Posterior cingulate gyrus (tissue), 11 donors: ENCODE measurements at regions not wholly inside any gene's neighbourhood (a gene's known extent, or its start where the extent isn't known, plus 50 kb on each side); places are given as distances from the start of the nearest gene placed in this dataset.
"Not testable (repeated sequence)": the region's sequence is repeated elsewhere in the genome, so short reads cannot be mapped to it uniquely, and the experiment has no call there.

ENCODE experiments used
- DNase-seq, 10 donors: peaks; one replicate each; pipeline versions ENCODE4 v3.0.0 to v3.0.0-alpha.2; 2020 to 2021; ENCODE audit warnings: mixed read lengths in 3 of 10
- intact Hi-C: fragments of 100-400 bp; cut with DNase I; formaldehyde crosslinking; loops from one replicate; pipeline ENCODE4 v1.15.1; 2023

DNA sequence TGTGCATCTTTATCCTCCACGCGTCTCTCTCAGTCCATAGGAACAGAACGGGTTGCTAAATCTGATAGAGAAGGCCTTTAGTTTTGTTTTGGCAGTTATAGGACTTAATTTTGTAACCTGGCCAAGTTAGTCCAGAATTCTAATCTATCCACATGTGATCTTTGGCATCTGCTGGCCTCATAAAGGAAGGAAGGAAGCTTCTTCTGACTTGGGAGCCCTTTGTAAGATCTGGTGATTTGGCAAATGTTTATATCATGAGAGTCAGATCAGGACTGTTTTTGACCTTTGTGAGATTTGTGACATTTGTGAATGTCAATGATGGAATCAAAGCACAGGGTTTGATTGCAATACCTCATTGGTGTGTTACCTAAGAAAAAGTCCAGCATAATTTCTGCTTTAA lies 96.4 kb upstream of the MTLN start:
- intact Hi-C loops, DNase-seq: not testable (repeated sequence)

GRCh38 chr2:110292807-110293206 lies 80.5 kb upstream of the MTLN start:
- intact Hi-C loops, DNase-seq: not testable (repeated sequence)

DNA sequence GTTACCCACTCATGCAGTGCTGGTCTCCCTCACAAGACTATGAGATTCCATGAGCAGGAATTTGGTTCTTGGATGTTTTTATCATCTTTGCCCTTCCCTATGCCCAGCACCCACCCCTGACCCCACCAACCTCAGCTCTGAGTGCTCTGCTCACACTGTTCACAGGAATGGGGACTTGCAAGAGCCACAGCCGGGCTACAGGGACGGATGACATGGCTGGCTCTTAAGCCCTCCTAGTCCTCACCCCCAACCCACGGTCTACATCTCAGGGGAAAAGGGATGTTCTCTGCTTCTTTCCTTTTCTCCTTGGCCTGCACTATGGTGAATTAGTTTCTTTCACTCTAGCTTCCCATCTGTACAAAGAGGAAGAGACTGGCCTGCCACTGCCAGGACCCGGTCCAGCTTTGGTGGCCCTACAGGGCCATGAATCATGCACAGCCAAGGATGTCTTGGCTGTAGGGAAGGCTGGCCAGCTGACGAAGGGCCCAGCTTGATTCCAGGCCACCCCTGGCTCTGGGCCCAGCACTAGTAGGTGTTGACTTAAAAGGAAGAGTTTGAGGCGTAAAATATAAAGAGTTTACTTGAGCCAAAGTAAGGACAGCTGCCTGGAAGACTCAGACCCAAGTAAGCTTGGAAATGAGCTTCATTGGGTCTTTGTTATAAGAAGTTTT lies 79.7 kb upstream of the MTLN start:
- DNase-seq: peak in 2 of 10 donors; percentile 39 to 77

GRCh38 chr2:110287817-110288216 lies 75.5 kb upstream of the MTLN start:
- not testable (repeated sequence) for DNase-seq

More for the DNA sequence above, 79.7 kb upstream of the MTLN start:
- intact Hi-C loops: not testable (repeated sequence)

DNA sequence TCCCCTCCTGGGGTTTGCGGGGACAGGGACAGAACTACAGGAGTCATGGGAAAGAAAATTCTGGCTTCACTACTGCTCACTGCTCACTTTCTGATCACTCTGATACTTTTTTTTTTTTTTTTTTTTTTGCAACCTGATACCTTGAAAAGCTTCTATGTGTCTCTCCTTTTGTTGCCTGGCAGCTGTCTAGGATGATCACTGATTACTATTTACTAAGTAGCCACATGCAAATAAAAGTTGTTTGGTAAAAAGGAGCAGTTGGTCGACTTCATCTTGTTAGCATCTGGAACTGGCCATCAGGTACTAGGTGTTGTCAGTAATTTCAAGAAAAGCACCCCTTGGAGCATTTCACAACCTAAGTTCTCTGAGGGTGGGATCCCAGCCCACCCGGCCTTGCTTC lies 74.9 kb upstream of the MTLN start:
- DNase-seq, intact Hi-C loops: not testable (repeated sequence)

More at GRCh38 chr2:110287817-110288216, 75.5 kb upstream of the MTLN start:
- intact Hi-C loops: not testable (repeated sequence)

DNA sequence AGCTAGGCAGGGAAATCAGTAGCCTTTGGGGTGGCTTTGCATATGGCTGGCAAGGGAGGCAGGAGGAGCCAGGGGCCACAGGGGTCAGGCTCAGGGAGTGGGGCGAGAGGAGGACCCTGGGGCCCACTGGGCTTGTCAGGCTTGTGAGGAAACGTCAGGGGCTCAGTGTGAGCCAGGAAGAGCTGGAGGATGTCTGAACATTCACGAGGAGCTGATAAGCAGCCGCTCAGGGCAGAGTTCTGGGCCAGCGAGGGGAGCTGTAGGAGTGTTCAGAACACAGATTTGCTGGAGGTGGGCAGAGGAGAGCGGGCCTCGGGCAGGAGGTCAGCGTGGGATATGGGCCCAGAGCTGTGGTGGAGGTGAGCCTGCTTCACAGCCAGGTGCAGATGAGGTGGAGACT lies 72.7 kb upstream of the MTLN start:
- DNase-seq, intact Hi-C loops: not testable (repeated sequence)

GRCh38 chr2:110280804-110281203 lies 68.5 kb upstream of the MTLN start:
- DNase-seq, intact Hi-C loops: not testable (repeated sequence)

DNA sequence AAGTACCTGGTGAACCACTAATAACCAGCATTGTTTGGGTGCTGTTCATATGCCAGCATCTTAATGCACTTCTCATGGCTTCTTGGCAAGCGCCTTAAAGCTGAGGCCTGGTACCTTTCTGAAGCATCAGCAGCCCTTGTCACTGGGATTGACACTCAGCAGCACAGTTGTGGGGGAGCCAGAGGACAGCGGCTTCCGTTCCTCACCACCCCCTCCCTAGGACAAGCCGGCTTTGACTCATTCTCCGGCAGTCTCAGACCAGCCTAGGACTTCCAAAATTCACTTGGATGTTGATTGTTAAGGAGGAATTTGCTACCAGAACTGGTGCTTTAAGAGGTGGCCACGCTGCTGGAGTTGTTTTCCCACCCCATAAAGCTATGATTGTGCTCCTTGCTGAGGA lies 64.7 kb upstream of the MTLN start:
- DNase-seq, intact Hi-C loops: not testable (repeated sequence)

DNA sequence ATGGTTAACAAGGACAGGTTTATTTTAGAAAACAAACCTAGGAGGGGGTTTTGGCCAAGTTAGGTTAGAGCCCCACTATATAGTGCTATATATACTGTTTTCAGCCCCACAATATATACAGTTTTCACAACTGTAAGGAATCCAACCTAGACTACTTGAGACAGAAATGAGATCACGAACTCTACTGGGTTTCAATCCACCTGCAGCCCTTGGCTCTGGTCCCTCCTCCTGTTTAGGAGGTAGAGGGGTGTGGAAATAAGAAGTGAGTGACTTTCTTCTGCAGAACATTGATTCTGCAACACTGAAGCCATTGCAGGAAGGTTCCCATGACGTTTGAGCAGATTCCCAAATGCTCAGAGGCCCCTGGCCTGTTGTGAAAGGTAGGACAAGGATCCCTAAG lies 63.7 kb upstream of the MTLN start:
- intact Hi-C loops, DNase-seq: not testable (repeated sequence)

- intact Hi-C loops, DNase-seq: not testable (repeated sequence)
These were observed 57.3 kb upstream of the MTLN start for GRCh38 chr2:110269674-110270073.

GRCh38 chr2:110267828-110268407 lies 55.6 kb upstream of the MTLN start:
- peak in 4 of 10 donors; percentile 2 to 72 (median 48) for DNase-seq
- intact Hi-C loops: not testable (repeated sequence)

DNA sequence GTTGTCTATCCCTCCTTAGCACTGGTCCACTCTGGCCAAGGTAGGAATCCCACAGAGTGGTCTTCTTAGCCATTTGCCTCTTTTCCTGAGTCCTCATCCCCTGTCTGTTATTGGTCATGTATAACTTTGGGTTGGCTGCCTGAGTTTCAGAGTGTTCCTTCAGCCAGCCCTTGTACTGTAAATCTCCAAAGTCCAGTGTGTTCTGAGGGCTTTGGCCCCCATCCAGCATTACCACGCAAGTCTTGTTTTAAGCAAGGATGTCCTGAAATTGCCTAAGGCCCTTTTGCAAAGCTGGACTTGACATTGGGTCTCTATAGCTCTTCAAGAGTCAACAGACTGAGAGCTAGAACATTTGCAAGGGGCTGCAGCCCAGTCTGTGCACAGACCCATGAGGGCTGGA lies 52.5 kb upstream of the MTLN start:
- intact Hi-C loops: not testable (repeated sequence)

GRCh38 chr2:110264076-110264681 lies 51.8 kb upstream of the MTLN start:
- DNase-seq, intact Hi-C loops: not testable (repeated sequence)

More for the DNA sequence above, 52.5 kb upstream of the MTLN start:
- not testable (repeated sequence) for DNase-seq

DNA sequence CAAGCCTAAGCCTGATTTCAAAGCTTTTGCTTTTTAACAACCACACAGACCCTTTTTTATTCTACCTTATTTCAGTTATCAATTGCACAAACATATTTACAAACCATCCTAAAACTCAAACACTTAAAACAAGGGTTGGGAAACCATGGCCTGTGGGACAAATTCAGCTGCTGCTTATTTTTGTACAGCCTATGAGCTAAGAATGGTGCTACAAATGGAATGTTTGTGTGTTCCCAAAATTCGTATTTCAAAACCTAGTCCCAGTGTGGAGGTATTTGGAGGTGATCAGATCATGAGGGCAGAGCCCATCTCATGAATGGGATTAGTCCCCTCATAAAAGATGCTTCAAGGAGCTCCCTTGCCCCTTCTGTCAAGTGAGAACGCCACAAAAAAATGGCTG lies 51.1 kb upstream of the MTLN start:
- intact Hi-C loops, DNase-seq: not testable (repeated sequence)
